ENCODE measurements at regions not wholly inside any gene's neighbourhood (a gene's known extent, or its start where the extent isn't known, plus 50 kb on each side); places are given as distances from the start of the nearest gene placed in this dataset.
"Not testable (repeated sequence)": the region's sequence is repeated elsewhere in the genome, so short reads cannot be mapped to it uniquely, and the experiment has no call there.

- in situ Hi-C loops (cut with MboI; ENCODE audit: low pct_unique_long_range_greater_than_20kb in 2 of 9, low sequenced_read_pairs in 9 of 9, unreplicated experiment in 9 of 9), result no loop called here
- H3K4me3 ChIP-seq, result no peak overlapping the region
- peak in 1 of 8 experiments; percentile 4 for ATAC-seq (replicated peaks in 6 of 8)
- H3K27ac ChIP-seq, result no peak overlapping the region
- H3K4me1 ChIP-seq (replicated peaks in 1 of 2), result peaks cover 4 to 10% of the 10 kb centered on the region in 2 donors
- 100% methylated on average over 2 of the region's 13 CpGs; no CpG with 5 or more reads in 9 of the 10 experiments for WGBS, 10 experiments
Measured at GRCh38 chr12:131555866-131556265, 155.0 kb upstream of the SFSWAP start.

GRCh38 chr12:131557078-131557709, 153.7 kb upstream of the SFSWAP start:
- ATAC-seq (replicated peaks in 6 of 8), result peak in 4 of 8 experiments; percentile 20 to 59 (median 52)
- no peak overlapping the region for H3K4me3 ChIP-seq
- peak overlapping the region in 1 of 2 donors; percentile 46 for H3K27ac ChIP-seq
- 25 to 87% (median 65%) methylated on average over 2 to 11 of the region's 18 CpGs; no CpG with 5 or more reads in 1 of the 10 experiments for WGBS, 10 experiments
- H3K4me1 ChIP-seq (replicated peaks in 1 of 2), result peaks cover 4 to 10% of the 10 kb centered on the region in 2 donors
- in situ Hi-C loops (cut with MboI; ENCODE audit: low pct_unique_long_range_greater_than_20kb in 2 of 9, low sequenced_read_pairs in 9 of 9, unreplicated experiment in 9 of 9), result no loop called here

GRCh38 chr12:131559517-131560516, 151.1 kb upstream of the SFSWAP start:
- WGBS, 10 experiments, result no CpG with 5 or more reads among the region's 17 CpGs
- no peak overlapping the region for H3K4me3 ChIP-seq
- peak in 6 of 8 experiments; percentile 22 to 53 (median 32) for ATAC-seq (replicated peaks in 6 of 8)
- H3K27ac ChIP-seq, result no peak overlapping the region
- in situ Hi-C loops (cut with MboI; ENCODE audit: low pct_unique_long_range_greater_than_20kb in 2 of 9, low sequenced_read_pairs in 9 of 9, unreplicated experiment in 9 of 9), result no loop called here
- H3K4me1 ChIP-seq (replicated peaks in 1 of 2), result peaks cover 4 to 17% of the 10 kb centered on the region in 2 donors

GRCh38 chr12:131561051-131561450, 149.8 kb upstream of the SFSWAP start:
- peaks cover 13 to 28% of the 10 kb centered on the region in 2 donors for H3K4me1 ChIP-seq (replicated peaks in 1 of 2)
- no peak overlapping the region for H3K4me3 ChIP-seq
- in situ Hi-C loops (cut with MboI; ENCODE audit: low pct_unique_long_range_greater_than_20kb in 2 of 9, low sequenced_read_pairs in 9 of 9, unreplicated experiment in 9 of 9), result no loop called here
- no peak for ATAC-seq (replicated peaks in 6 of 8)
- H3K27ac ChIP-seq, result no peak overlapping the region
- WGBS, 10 experiments, result 40 to 100% (median 76%) methylated on average over 1 to 4 of the region's 5 CpGs; no CpG with 5 or more reads in 4 of the 10 experiments

GRCh38 chr12:131561891-131562684, 148.8 kb upstream of the SFSWAP start:
- 28 to 92% (median 67%) methylated on average over 2 to 8 of the region's 9 CpGs for WGBS, 10 experiments
- Histone ChIP-seq H3K4me1 (replicated peaks in 1 of 2) (peaks cover 18 to 29% of the 10 kb centered on the region in 2 donors), H3K27ac (no peak overlapping the region), H3K4me3 (no peak overlapping the region)
- ATAC-seq (replicated peaks in 6 of 8), result no peak
- in situ Hi-C loops (cut with MboI; ENCODE audit: low pct_unique_long_range_greater_than_20kb in 2 of 9, low sequenced_read_pairs in 9 of 9, unreplicated experiment in 9 of 9), result no loop called here

- H3K4me3 ChIP-seq; in situ Hi-C loops (cut with MboI; ENCODE audit: low pct_unique_long_range_greater_than_20kb in 2 of 9, low sequenced_read_pairs in 9 of 9, unreplicated experiment in 9 of 9): not testable (repeated sequence)
- Histone ChIP-seq H3K27ac (peak overlapping the region in 1 of 2 donors; percentile 39), H3K4me1 (replicated peaks in 1 of 2) (peaks cover 20 to 28% of the 10 kb centered on the region in 2 donors)
- WGBS, 10 experiments, result 19 to 84% (median 55%) methylated on average over 1 to 9 of the region's 12 CpGs; no CpG with 5 or more reads in 2 of the 10 experiments
- peak in 6 of 8 experiments; percentile 33 to 68 (median 43) for ATAC-seq (replicated peaks in 6 of 8)
Measured at GRCh38 chr12:131564138-131564727, 146.7 kb upstream of the SFSWAP start.

GRCh38 chr12:131564845-131565244, 146.0 kb upstream of the SFSWAP start:
- H3K27ac ChIP-seq, result peak overlapping the region in 1 of 2 donors; percentile 39
- WGBS, 10 experiments, result 58 to 92% (median 80%) methylated on average over 2 to 8 of the region's 8 CpGs; no CpG with 5 or more reads in 1 of the 10 experiments
- H3K4me3 ChIP-seq, result no peak overlapping the region
- ATAC-seq (replicated peaks in 6 of 8), result peak in 5 of 8 experiments; percentile 2 to 28 (median 5)
- in situ Hi-C loops (cut with MboI; ENCODE audit: low pct_unique_long_range_greater_than_20kb in 2 of 9, low sequenced_read_pairs in 9 of 9, unreplicated experiment in 9 of 9), result no loop called here
- H3K4me1 ChIP-seq (replicated peaks in 1 of 2), result peaks cover 20 to 28% of the 10 kb centered on the region in 2 donors

- peaks cover 20 to 28% of the 10 kb centered on the region in 2 donors for H3K4me1 ChIP-seq (replicated peaks in 1 of 2)
- H3K4me3 ChIP-seq, result no peak overlapping the region
- in situ Hi-C loops (cut with MboI; ENCODE audit: low pct_unique_long_range_greater_than_20kb in 2 of 9, low sequenced_read_pairs in 9 of 9, unreplicated experiment in 9 of 9), result no loop called here
- 28 to 80% (median 45%) methylated on average over 1 to 10 of the region's 25 CpGs; no CpG with 5 or more reads in 3 of the 10 experiments for WGBS, 10 experiments
- peak in 5 of 8 experiments; percentile 68 to 85 (median 79) for ATAC-seq (replicated peaks in 6 of 8)
- peak overlapping the region; percentile 26 to 39 for H3K27ac ChIP-seq
Measured at GRCh38 chr12:131565267-131566015, 145.4 kb upstream of the SFSWAP start.

- H3K27ac ChIP-seq, result no peak overlapping the region
- ATAC-seq (replicated peaks in 6 of 8), result no peak
- in situ Hi-C loops (cut with MboI; ENCODE audit: low pct_unique_long_range_greater_than_20kb in 2 of 9, low sequenced_read_pairs in 9 of 9, unreplicated experiment in 9 of 9), result no loop called here
- no peak overlapping the region for H3K4me3 ChIP-seq
- H3K4me1 ChIP-seq (replicated peaks in 1 of 2), result peaks cover 20 to 28% of the 10 kb centered on the region in 2 donors
Measured at GRCh38 chr12:131568336-131568735, 142.6 kb upstream of the SFSWAP start.

GRCh38 chr12:131570596-131570995, 140.3 kb upstream of the SFSWAP start:
- no peak overlapping the region for H3K27ac ChIP-seq
- WGBS, 10 experiments, result 22 to 94% (median 69%) methylated on average over 1 to 5 of the region's 8 CpGs; no CpG with 5 or more reads in 4 of the 10 experiments
- in situ Hi-C loops (cut with MboI; ENCODE audit: low pct_unique_long_range_greater_than_20kb in 2 of 9, low sequenced_read_pairs in 9 of 9, unreplicated experiment in 9 of 9), result no loop called here
- ATAC-seq (replicated peaks in 6 of 8), result no peak
- H3K4me1 ChIP-seq (replicated peaks in 1 of 2), result peaks cover 21 to 26% of the 10 kb centered on the region in 2 donors
- no peak overlapping the region for H3K4me3 ChIP-seq

GRCh38 chr12:131571827-131572226, 139.1 kb upstream of the SFSWAP start:
- Histone ChIP-seq H3K4me3 (no peak overlapping the region), H3K4me1 (replicated peaks in 1 of 2) (peaks cover 13 to 15% of the 10 kb centered on the region in 2 donors), H3K27ac (no peak overlapping the region)
- no peak for ATAC-seq (replicated peaks in 6 of 8)
- in situ Hi-C loops (cut with MboI; ENCODE audit: low pct_unique_long_range_greater_than_20kb in 2 of 9, low sequenced_read_pairs in 9 of 9, unreplicated experiment in 9 of 9), result no loop called here
- 0 to 86% (median 35%) methylated on average over 1 to 6 of the region's 6 CpGs; no CpG with 5 or more reads in 3 of the 10 experiments for WGBS, 10 experiments
